ENCODE measurements at regions not wholly inside any gene's neighbourhood (a gene's known extent, or its start where the extent isn't known, plus 50 kb on each side); places are given as distances from the start of the nearest gene placed in this dataset.

DNA sequence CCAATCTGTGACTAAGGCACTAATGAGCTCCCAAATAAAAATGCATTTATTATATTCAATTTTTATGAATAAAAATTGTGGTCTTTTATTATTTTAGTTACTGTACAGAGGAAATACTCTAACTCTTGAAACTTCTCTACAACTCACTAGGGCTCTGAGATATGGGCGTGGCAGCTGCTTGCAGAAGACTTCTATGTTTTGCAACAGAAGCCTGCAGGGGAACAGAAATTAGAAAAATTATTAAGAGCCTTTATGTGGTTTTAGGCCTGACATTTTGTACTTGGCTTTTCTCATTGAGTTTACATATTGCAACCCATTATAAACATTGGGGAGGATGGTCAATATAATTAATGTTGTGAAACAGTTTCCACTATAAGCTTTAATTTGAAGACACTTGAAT is 581.4 kb downstream of the TNS3 start (continued):
- TF ChIP-seq EZH2 (IDR thresholded peaks at IDR 0.05; ENCODE audit: low read depth, unreplicated experiment): no peak

DNA sequence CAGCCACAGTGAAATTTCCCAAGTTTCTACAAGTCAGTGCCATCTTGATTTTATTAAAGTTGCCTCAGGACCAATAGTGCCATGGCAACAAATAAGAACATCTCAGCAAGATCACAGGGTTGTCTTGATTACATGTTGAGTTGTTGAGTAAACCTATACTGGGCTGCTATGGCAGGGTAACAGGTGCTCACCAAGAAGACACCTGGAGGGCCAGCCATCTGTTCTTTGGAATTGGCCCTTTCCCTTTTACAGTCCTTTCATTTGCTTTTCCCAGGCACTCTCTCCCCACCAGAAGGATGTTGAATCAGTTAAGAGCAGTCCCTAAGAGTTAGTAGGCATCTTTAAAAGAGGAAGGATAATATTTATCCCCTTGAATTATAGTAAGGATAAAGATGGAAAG is 582.0 kb downstream of the TNS3 start:
- TF ChIP-seq EZH2 (IDR thresholded peaks at IDR 0.05; ENCODE audit: low read depth, unreplicated experiment): no peak
- TF ChIP-seq CTCF (conservative IDR thresholded peaks at IDR 0.05; ENCODE audit: low read depth in 2 of 2): no peak
- TF ChIP-seq ZNF114 (CRISPR knock-in tag; IDR thresholded peaks at IDR 0.05): no peak
- TF ChIP-seq ETS1 (IDR thresholded peaks at IDR 0.05): no peak
- TF ChIP-seq, protein P1, sequence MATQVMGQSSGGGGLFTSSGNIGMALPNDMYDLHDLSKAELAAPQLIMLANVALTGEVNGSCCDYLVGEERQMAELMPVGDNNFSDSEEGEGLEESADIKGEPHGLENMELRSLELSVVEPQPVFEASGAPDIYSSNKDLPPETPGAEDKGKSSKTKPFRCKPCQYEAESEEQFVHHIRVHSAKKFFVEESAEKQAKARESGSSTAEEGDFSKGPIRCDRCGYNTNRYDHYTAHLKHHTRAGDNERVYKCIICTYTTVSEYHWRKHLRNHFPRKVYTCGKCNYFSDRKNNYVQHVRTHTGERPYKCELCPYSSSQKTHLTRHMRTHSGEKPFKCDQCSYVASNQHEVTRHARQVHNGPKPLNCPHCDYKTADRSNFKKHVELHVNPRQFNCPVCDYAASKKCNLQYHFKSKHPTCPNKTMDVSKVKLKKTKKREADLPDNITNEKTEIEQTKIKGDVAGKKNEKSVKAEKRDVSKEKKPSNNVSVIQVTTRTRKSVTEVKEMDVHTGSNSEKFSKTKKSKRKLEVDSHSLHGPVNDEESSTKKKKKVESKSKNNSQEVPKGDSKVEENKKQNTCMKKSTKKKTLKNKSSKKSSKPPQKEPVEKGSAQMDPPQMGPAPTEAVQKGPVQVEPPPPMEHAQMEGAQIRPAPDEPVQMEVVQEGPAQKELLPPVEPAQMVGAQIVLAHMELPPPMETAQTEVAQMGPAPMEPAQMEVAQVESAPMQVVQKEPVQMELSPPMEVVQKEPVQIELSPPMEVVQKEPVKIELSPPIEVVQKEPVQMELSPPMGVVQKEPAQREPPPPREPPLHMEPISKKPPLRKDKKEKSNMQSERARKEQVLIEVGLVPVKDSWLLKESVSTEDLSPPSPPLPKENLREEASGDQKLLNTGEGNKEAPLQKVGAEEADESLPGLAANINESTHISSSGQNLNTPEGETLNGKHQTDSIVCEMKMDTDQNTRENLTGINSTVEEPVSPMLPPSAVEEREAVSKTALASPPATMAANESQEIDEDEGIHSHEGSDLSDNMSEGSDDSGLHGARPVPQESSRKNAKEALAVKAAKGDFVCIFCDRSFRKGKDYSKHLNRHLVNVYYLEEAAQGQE (IDR thresholded peaks at IDR 0.05; ENCODE audit: unreplicated experiment): no peak
- no peak for TF ChIP-seq POLR2AphosphoS5 (IDR thresholded peaks at IDR 0.05; ENCODE audit: low read depth)
- no peak for TF ChIP-seq EZH2phosphoT487 (IDR thresholded peaks at IDR 0.05; ENCODE audit: unreplicated experiment)
- TF ChIP-seq CREB1 (CRISPR knock-in tag; IDR thresholded peaks at IDR 0.05; ENCODE audit: low read depth): no peak
- no peak for TF ChIP-seq STAT1 (IDR thresholded peaks at IDR 0.05; ENCODE audit: unreplicated experiment)
- TF ChIP-seq NANOG (IDR thresholded peaks at IDR 0.05; ENCODE audit: borderline replicate concordance): no peak
- TF ChIP-seq JUNB (IDR thresholded peaks at IDR 0.05; ENCODE audit: unreplicated experiment): no peak
- TF ChIP-seq, protein P2, sequence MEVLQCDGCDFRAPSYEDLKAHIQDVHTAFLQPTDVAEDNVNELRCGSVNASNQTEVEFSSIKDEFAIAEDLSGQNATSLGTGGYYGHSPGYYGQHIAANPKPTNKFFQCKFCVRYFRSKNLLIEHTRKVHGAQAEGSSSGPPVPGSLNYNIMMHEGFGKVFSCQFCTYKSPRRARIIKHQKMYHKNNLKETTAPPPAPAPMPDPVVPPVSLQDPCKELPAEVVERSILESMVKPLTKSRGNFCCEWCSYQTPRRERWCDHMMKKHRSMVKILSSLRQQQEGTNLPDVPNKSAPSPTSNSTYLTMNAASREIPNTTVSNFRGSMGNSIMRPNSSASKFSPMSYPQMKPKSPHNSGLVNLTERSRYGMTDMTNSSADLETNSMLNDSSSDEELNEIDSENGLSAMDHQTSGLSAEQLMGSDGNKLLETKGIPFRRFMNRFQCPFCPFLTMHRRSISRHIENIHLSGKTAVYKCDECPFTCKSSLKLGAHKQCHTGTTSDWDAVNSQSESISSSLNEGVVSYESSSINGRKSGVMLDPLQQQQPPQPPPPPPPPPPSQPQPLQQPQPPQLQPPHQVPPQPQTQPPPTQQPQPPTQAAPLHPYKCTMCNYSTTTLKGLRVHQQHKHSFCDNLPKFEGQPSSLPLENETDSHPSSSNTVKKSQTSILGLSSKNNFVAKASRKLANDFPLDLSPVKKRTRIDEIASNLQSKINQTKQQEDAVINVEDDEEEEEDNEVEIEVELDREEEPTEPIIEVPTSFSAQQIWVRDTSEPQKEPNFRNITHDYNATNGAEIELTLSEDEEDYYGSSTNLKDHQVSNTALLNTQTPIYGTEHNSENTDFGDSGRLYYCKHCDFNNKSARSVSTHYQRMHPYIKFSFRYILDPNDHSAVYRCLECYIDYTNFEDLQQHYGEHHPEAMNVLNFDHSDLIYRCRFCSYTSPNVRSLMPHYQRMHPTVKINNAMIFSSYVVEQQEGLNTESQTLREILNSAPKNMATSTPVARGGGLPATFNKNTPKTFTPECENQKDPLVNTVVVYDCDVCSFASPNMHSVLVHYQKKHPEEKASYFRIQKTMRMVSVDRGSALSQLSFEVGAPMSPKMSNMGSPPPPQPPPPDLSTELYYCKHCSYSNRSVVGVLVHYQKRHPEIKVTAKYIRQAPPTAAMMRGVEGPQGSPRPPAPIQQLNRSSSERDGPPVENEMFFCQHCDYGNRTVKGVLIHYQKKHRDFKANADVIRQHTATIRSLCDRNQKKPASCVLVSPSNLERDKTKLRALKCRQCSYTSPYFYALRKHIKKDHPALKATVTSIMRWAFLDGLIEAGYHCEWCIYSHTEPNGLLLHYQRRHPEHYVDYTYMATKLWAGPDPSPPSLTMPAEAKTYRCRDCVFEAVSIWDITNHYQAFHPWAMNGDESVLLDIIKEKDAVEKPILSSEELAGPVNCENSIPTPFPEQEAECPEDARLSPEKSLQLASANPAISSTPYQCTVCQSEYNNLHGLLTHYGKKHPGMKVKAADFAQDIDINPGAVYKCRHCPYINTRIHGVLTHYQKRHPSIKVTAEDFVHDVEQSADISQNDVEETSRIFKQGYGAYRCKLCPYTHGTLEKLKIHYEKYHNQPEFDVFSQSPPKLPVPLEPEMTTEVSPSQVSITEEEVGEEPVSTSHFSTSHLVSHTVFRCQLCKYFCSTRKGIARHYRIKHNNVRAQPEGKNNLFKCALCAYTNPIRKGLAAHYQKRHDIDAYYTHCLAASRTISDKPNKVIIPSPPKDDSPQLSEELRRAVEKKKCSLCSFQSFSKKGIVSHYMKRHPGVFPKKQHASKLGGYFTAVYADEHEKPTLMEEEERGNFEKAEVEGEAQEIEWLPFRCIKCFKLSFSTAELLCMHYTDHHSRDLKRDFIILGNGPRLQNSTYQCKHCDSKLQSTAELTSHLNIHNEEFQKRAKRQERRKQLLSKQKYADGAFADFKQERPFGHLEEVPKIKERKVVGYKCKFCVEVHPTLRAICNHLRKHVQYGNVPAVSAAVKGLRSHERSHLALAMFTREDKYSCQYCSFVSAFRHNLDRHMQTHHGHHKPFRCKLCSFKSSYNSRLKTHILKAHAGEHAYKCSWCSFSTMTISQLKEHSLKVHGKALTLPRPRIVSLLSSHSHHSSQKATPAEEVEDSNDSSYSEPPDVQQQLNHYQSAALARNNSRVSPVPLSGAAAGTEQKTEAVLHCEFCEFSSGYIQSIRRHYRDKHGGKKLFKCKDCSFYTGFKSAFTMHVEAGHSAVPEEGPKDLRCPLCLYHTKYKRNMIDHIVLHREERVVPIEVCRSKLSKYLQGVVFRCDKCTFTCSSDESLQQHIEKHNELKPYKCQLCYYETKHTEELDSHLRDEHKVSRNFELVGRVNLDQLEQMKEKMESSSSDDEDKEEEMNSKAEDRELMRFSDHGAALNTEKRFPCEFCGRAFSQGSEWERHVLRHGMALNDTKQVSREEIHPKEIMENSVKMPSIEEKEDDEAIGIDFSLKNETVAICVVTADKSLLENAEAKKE (CRISPR knock-in tag; IDR thresholded peaks at IDR 0.05): no peak
- no peak for TF ChIP-seq ZNF331 (CRISPR knock-in tag; IDR thresholded peaks at IDR 0.05; ENCODE audit: low read depth)
- no peak for ATAC-seq
- Histone ChIP-seq H3K4me3 (no peak overlapping the region), H3F3A (replicated peaks; ENCODE audit: low read depth) (no peaks in the 10 kb centered on the region), H2AFZ (no peak overlapping the region), H3K9me2 (ENCODE audit: insufficient read depth) (no peaks in the 10 kb centered on the region), H3K4me2 (no peak overlapping the region), H4K20me1 (replicated peaks; ENCODE audit: insufficient read depth) (no peaks in the 10 kb centered on the region), H3K27ac (ENCODE audit: low read depth) (no peak overlapping the region), H3K27me3 (ENCODE audit: insufficient read depth) (no peaks in the 10 kb centered on the region), H3K79me2 (replicated peaks; ENCODE audit: insufficient read depth) (no peaks in the 10 kb centered on the region), H3K4me1 (ENCODE audit: insufficient read depth) (no peaks in the 10 kb centered on the region), H3K36me3 (ENCODE audit: insufficient read depth) (no peaks in the 10 kb centered on the region)
- DNase-seq (ENCODE audit: low spot score): no peak
- Mint-ChIP-seq H3K9me3 (no peaks in the 10 kb centered on the region), H3K36me3 (ENCODE audit: low read depth) (no peaks in the 10 kb centered on the region), H3K4me1 (peaks cover 2% of the 10 kb centered on the region; the same call in 2 of the 3 replicates), H3K27ac (no peak overlapping the region), H3K27me3 (ENCODE audit: insufficient read depth, low read depth, poor library complexity) (no peaks in the 10 kb centered on the region), H3K4me3 (no peak overlapping the region)
